Gastroesophageal sphincter (tissue), 3 donors: ENCODE measurements at regions not wholly inside any gene's neighbourhood (a gene's known extent, or its start where the extent isn't known, plus 50 kb on each side); places are given as distances from the start of the nearest gene placed in this dataset.

ENCODE experiments used
- POLR2A ChIP-seq, 2 donors: fragments of 450-650 bp; IDR thresholded peaks; one replicate each; pipeline ENCODE4 v1.6.1; 2017; ENCODE audit warnings: antibody characterized with exemption in 2 of 2, mild to moderate bottlenecking in 2 of 2, moderate library complexity in 1 of 2
- TF ChIP-seq, protein P1 (sequence below), 4 experiments: fragments of 200-600 bp in 2 of 4; fragments of 450-650 bp in 2 of 4; sonication (generic) in 1 of 4; IDR thresholded peaks; one replicate each; pipeline ENCODE4 v1.5.1; 2017 to 2019; ENCODE audit warnings: antibody characterized with exemption in 4 of 4, mild to moderate bottlenecking in 2 of 4, moderate library complexity in 2 of 4

DNA sequence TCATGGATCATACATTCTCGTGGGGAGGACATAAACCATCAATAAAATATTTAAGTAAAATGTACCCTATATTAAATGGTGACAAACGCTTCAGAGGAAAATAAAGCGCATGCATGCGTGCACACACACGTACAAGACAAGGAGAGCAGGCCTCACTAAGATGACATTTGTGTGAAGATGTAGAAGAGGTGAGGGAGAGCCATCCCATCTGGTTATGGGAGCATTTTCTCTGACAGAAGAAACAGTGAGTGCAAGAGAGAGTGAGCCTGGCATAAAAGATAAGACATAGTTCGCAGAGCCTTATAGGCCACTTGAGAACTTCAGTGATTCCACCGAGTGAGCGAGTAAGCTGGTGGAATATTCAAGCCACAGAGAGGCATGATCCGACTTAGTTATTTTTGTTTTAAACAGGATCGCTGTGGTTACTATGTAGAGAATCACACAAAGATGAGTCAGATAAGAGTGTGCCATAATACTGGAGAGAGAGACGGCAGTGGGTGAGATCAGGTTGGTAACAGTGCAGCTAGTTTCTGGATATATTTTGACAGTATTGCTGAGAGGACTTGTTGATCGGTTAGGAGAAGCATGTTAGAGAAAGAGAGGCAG, 624.2 kb downstream of the PLPP3 start:
- TF ChIP-seq, protein P1, sequence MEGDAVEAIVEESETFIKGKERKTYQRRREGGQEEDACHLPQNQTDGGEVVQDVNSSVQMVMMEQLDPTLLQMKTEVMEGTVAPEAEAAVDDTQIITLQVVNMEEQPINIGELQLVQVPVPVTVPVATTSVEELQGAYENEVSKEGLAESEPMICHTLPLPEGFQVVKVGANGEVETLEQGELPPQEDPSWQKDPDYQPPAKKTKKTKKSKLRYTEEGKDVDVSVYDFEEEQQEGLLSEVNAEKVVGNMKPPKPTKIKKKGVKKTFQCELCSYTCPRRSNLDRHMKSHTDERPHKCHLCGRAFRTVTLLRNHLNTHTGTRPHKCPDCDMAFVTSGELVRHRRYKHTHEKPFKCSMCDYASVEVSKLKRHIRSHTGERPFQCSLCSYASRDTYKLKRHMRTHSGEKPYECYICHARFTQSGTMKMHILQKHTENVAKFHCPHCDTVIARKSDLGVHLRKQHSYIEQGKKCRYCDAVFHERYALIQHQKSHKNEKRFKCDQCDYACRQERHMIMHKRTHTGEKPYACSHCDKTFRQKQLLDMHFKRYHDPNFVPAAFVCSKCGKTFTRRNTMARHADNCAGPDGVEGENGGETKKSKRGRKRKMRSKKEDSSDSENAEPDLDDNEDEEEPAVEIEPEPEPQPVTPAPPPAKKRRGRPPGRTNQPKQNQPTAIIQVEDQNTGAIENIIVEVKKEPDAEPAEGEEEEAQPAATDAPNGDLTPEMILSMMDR (IDR thresholded peaks at IDR 0.05): no peak
- TF ChIP-seq POLR2A (IDR thresholded peaks at IDR 0.05): no peak
